H1 (cell line): ENCODE measurements at regions not wholly inside any gene's neighbourhood (a gene's known extent, or its start where the extent isn't known, plus 50 kb on each side); places are given as distances from the start of the nearest gene placed in this dataset.

ENCODE experiments used
- CTCF ChIA-PET: fragments of 300-600 bp; sonication (Branson Sonifier 250); formaldehyde crosslinking; loops from one replicate; lab custom pipeline; 2021; ENCODE audit not compliant: partially characterized antibody; lab: Charles Lee
- POLR2A ChIA-PET: fragments of 300-600 bp; sonication (Branson Sonifier 250); formaldehyde crosslinking; loops from one replicate; lab custom pipeline; 2021; ENCODE audit warnings: inconsistent platforms; ENCODE audit not compliant: partially characterized antibody; lab: Charles Lee
- DNase-seq, 2 experiments: peaks; one replicate each; pipeline versions ENCODE4 v3.0.0 to v3.0.0-alpha.2; 2010 to 2022; ENCODE audit warnings: low spot score in 2 of 2, low read depth in 1 of 2, mixed read lengths in 1 of 2
- FAIRE-seq: peaks from 2 replicates; lab custom pipeline; 2011; peaks lifted over from hg19 to GRCh38; lab: Jason Lieb, UNC
- H2AFZ ChIP-seq: 2 replicates; pipeline ENCODE4 v1.8.1; 2012; ENCODE audit warnings: low read length, inconsistent platforms
- H2AK5ac ChIP-seq: 2 replicates; pipeline ENCODE4 v1.6.1; 2013; ENCODE audit warnings: low read depth, low read length
- H2BK120ac ChIP-seq: replicated peaks from 2 replicates; pipeline ENCODE3; 2013; ENCODE audit warnings: low read depth, low read length, inconsistent platforms
- H2BK12ac ChIP-seq: 2 replicates; pipeline ENCODE4 v1.6.1; 2013; ENCODE audit warnings: low read depth, low read length
- H2BK15ac ChIP-seq: 2 replicates; pipeline ENCODE4 v1.6.1; 2013; ENCODE audit warnings: low read length
- H2BK20ac ChIP-seq: 2 replicates; pipeline ENCODE4 v1.6.1; 2013; ENCODE audit warnings: low read length
- H2BK5ac ChIP-seq: 2 replicates; pipeline ENCODE4 v1.6.1; 2013; ENCODE audit warnings: low read depth, low read length
- H3K14ac ChIP-seq: 2 replicates; pipeline ENCODE4 v1.6.1; 2013; ENCODE audit warnings: inconsistent platforms; ENCODE audit not compliant: insufficient read length
- H3K18ac ChIP-seq: 2 replicates; pipeline ENCODE4 v1.6.1; 2013; ENCODE audit warnings: low read length; ENCODE audit errors: extremely low read depth
- H3K23ac ChIP-seq: 2 replicates; pipeline ENCODE4 v1.6.1; 2013; ENCODE audit warnings: inconsistent platforms; ENCODE audit not compliant: insufficient read length
- H3K23me2 ChIP-seq: 2 replicates; pipeline ENCODE4 v1.6.1; 2013; ENCODE audit warnings: low read depth, low read length
- H3K27ac ChIP-seq: 2 replicates; pipeline ENCODE4 v1.6.1; 2011; ENCODE audit warnings: low read depth, low read length, inconsistent platforms
- H3K27me3 ChIP-seq, 4 experiments: replicated peaks in 1 of 4; 1 replicate in 1 of 4; 2 replicates in 3 of 4; pipeline versions ENCODE4 v1.6.1 to v1.8.1; 2011 to 2013; ENCODE audit warnings: low read length in 3 of 4, mild to moderate bottlenecking in 3 of 4, inconsistent platforms in 2 of 4, mixed read lengths in 2 of 4, moderate library complexity in 1 of 4; ENCODE audit not compliant: control insufficient read depth in 3 of 4, insufficient read depth in 3 of 4; ENCODE audit errors: extremely low read depth in 1 of 4
- H3K36me3 ChIP-seq, 4 experiments: 2 replicates each; pipeline versions ENCODE4 v1.6.1 to v1.8.1; 2011 to 2013; ENCODE audit warnings: mild to moderate bottlenecking in 4 of 4, low read length in 3 of 4, moderate library complexity in 2 of 4, control low read depth in 1 of 4, inconsistent platforms in 1 of 4; ENCODE audit not compliant: insufficient read depth in 4 of 4, control insufficient read depth in 2 of 4
- H3K4ac ChIP-seq: replicated peaks from 2 replicates; pipeline ENCODE3; 2013; ENCODE audit warnings: low read length, low read depth, mixed read lengths, inconsistent platforms; ENCODE audit not compliant: insufficient read length
- H3K4me1 ChIP-seq, 4 experiments: replicated peaks in 1 of 4; 1 replicate in 1 of 4; 2 replicates in 3 of 4; pipeline versions ENCODE4 v1.6.1 to v1.8.1; 2011 to 2013; ENCODE audit warnings: low read length in 3 of 4, inconsistent platforms in 2 of 4, mixed read lengths in 1 of 4; ENCODE audit not compliant: insufficient read depth in 4 of 4, control insufficient read depth in 3 of 4
- H3K4me2 ChIP-seq, 2 experiments: 2 replicates each; pipeline versions ENCODE4 v1.6.1 to v1.8.1; 2011 to 2013; ENCODE audit warnings: low read depth in 2 of 2, low read length in 2 of 2, control low read depth in 1 of 2, inconsistent platforms in 1 of 2, mild to moderate bottlenecking in 1 of 2; ENCODE audit not compliant: insufficient read depth in 1 of 2
- H3K4me3 ChIP-seq, 4 experiments: fragments of 200-600, 300-600 bp in 1 of 4; sonication (generic), shearing (Covaris generic), sonication (Bioruptor Twin) in 1 of 4; 2 replicates each; pipeline versions ENCODE4 v1.5.1 to v1.8.1; 2011 to 2016; ENCODE audit warnings: low read length in 4 of 4, low read depth in 3 of 4, control low read depth in 2 of 4, inconsistent platforms in 2 of 4, mild to moderate bottlenecking in 2 of 4, mixed read lengths in 1 of 4, moderate library complexity in 1 of 4; ENCODE audit not compliant: insufficient read depth in 2 of 4; ENCODE audit errors: extremely low read depth in 1 of 4
- H3K56ac ChIP-seq: replicated peaks from 2 replicates; pipeline ENCODE3; 2013; ENCODE audit warnings: low read depth, mild to moderate bottlenecking, mixed read lengths, low read length, inconsistent platforms; ENCODE audit not compliant: insufficient read length
- H3K79me1 ChIP-seq: 2 replicates; pipeline ENCODE4 v1.6.1; 2013; ENCODE audit warnings: low read depth, low read length, control low read depth
- H3K79me2 ChIP-seq, 2 experiments: 2 replicates each; pipeline versions ENCODE4 v1.6.1 to v1.8.1; 2012 to 2013; ENCODE audit warnings: low read length in 2 of 2, mild to moderate bottlenecking in 2 of 2, inconsistent platforms in 1 of 2; ENCODE audit not compliant: insufficient read depth in 2 of 2, control insufficient read depth in 1 of 2
- H3K9ac ChIP-seq, 4 experiments: replicated peaks in 1 of 4; 1 replicate in 1 of 4; 2 replicates in 3 of 4; pipeline versions ENCODE4 v1.6.1 to v1.8.1; 2011 to 2013; ENCODE audit warnings: low read depth in 3 of 4, low read length in 3 of 4, control low read depth in 2 of 4, mild to moderate bottlenecking in 2 of 4, moderate library complexity in 2 of 4, inconsistent platforms in 1 of 4; ENCODE audit errors: extremely low read depth in 1 of 4
- H3K9me3 ChIP-seq, 2 experiments: 2 replicates each; pipeline versions ENCODE4 v1.6.1 to v1.8.1; 2012 to 2013; ENCODE audit warnings: mild to moderate bottlenecking in 2 of 2, moderate library complexity in 2 of 2, control low read depth in 1 of 2, inconsistent platforms in 1 of 2, low read depth in 1 of 2, low read length in 1 of 2, mixed read lengths in 1 of 2; ENCODE audit not compliant: insufficient read depth in 2 of 2
- H4K20me1 ChIP-seq, 2 experiments: replicated peaks in 1 of 2; 2 replicates each; pipeline versions ENCODE3 to v1.8.1; 2011 to 2013; ENCODE audit warnings: inconsistent platforms in 2 of 2, low read length in 2 of 2, mild to moderate bottlenecking in 1 of 2; ENCODE audit not compliant: insufficient read depth in 2 of 2, control insufficient read depth in 1 of 2
- H4K5ac ChIP-seq: 2 replicates; pipeline ENCODE4 v1.6.1; 2013; ENCODE audit warnings: low read length, low read depth, mixed read lengths, inconsistent platforms; ENCODE audit not compliant: insufficient read length
- H4K8ac ChIP-seq: 2 replicates; pipeline ENCODE4 v1.8.0; 2013; ENCODE audit warnings: mild to moderate bottlenecking, moderate library complexity, low read length, inconsistent platforms; ENCODE audit not compliant: insufficient read depth; ENCODE audit errors: extremely low read depth
- H4K91ac ChIP-seq: replicated peaks from 2 replicates; pipeline ENCODE3; 2013; ENCODE audit warnings: low read length, mixed read lengths, inconsistent platforms; ENCODE audit not compliant: insufficient read length
- CBX5 ChIP-seq: fragments of 300-800, 300-1000 bp; sonication (generic); IDR thresholded peaks from 2 replicates; pipeline ENCODE4 v1.7.1; 2016; ENCODE audit warnings: antibody characterized with exemption, low read length, low read depth
- CHD2 ChIP-seq: IDR thresholded peaks from 2 replicates; pipeline ENCODE4 v1.6.1; 2012; ENCODE audit warnings: low read length, improper control_type of control experiment
- CREB1 ChIP-seq: IDR thresholded peaks from 2 replicates; pipeline ENCODE4 v1.6.1; 2012; ENCODE audit warnings: inconsistent platforms
- EP300 ChIP-seq, 2 experiments: IDR thresholded peaks; 1 replicate in 1 of 2; 2 replicates in 1 of 2; pipeline ENCODE4 v1.6.1; 2011 to 2012; ENCODE audit warnings: low read depth in 2 of 2, low read length in 2 of 2, mild to moderate bottlenecking in 2 of 2, borderline replicate concordance in 1 of 2, inconsistent platforms in 1 of 2, moderate library complexity in 1 of 2
- JUND ChIP-seq: IDR thresholded peaks from 2 replicates; pipeline ENCODE4 v1.6.1; 2011; ENCODE audit warnings: mild to moderate bottlenecking, improper control_type of control experiment, low read length
- MAX ChIP-seq: IDR thresholded peaks from 2 replicates; pipeline ENCODE4 v1.6.1; 2012; ENCODE audit warnings: inconsistent platforms
- NANOG ChIP-seq: IDR thresholded peaks from 2 replicates; pipeline ENCODE4 v1.6.1; 2011; ENCODE audit warnings: low read length, low read depth, mild to moderate bottlenecking, inconsistent platforms; ENCODE audit not compliant: insufficient read depth, poor library complexity, severe bottlenecking
- NRF1 ChIP-seq: IDR thresholded peaks from 2 replicates; pipeline ENCODE4 v1.6.1; 2011; ENCODE audit warnings: mild to moderate bottlenecking, low read depth, low read length, improper control_type of control experiment
- RNF2 ChIP-seq: fragments of 200-900, 300-1000 bp; sonication (generic); IDR thresholded peaks from 2 replicates; pipeline ENCODE4 v1.7.1; 2016; ENCODE audit warnings: borderline replicate concordance, low read depth, mild to moderate bottlenecking, antibody characterized with exemption, low read length; ENCODE audit not compliant: poor library complexity, severe bottlenecking; ENCODE audit errors: missing control alignments
- SRF ChIP-seq: IDR thresholded peaks from 2 replicates; pipeline ENCODE4 v1.6.1; 2011; ENCODE audit warnings: mild to moderate bottlenecking, low read depth, low read length, moderate library complexity
- TEAD4 ChIP-seq: IDR thresholded peaks from 2 replicates; pipeline ENCODE4 v1.6.1; 2012; ENCODE audit warnings: low read depth, low read length, inconsistent platforms, mixed read lengths
- WGBS, 2 experiments: shearing (Covaris generic) in 1 of 2; methylation state at CpG; one replicate each; pipeline versions ENCODE4 v1.1.6 to v1.1.7; 2013 to 2015; ENCODE audit warnings: low lambda C conversion rate in 2 of 2, mixed read lengths in 2 of 2, inconsistent platforms in 1 of 2, low coverage in 1 of 2, missing lambda C conversion rate in 1 of 2; ENCODE audit not compliant: insufficient replicate concordance in 2 of 2, insufficient coverage in 1 of 2, insufficient read length in 1 of 2; ENCODE audit errors: extremely low coverage in 1 of 2, missing lambda C conversion rate in 1 of 2; 5-methylcytosine and 5-hydroxymethylcytosine counted together

GRCh38 chr20:23165307-23165750 lies 79.2 kb upstream of the CD93 start:
- Histone ChIP-seq H3K27me3 (no peaks in the 10 kb centered on the region), H2BK5ac (no peak overlapping the region), H3K79me1 (no peaks in the 10 kb centered on the region), H2BK15ac (no peak overlapping the region), H3K14ac (no peak overlapping the region), H2AFZ (0 out of 2 replicates have a peak overlapping the region, but pooled peaks have one; percentile 85), H4K8ac (no peak overlapping the region), H3K23me2 (no peaks in the 10 kb centered on the region), H2BK20ac (no peak overlapping the region), H3K23ac (no peak overlapping the region), H3K18ac (no peak overlapping the region), H4K20me1 (no peaks in the 10 kb centered on the region), H3K79me2 (no peaks in the 10 kb centered on the region), H3K9ac (no peak overlapping the region), H3K4me3 (no peak overlapping the region), H2BK12ac (no peak overlapping the region), H3K27ac (no peak overlapping the region), H2AK5ac (no peak overlapping the region), H4K5ac (no peak overlapping the region), H3K4me2 (no peak overlapping the region), H3K56ac (no peak overlapping the region), H2BK120ac (no peak overlapping the region), H4K91ac (no peak overlapping the region), H3K36me3 (no peaks in the 10 kb centered on the region), H3K4me1 (peaks cover 0 to 7% (median 3%) of the 10 kb centered on the region in 4 experiments; a peak in 3 of 7 replicates), H3K4ac (no peak overlapping the region), H3K9me3 (no peaks in the 10 kb centered on the region)
- ChIA-PET CTCF (interaction anchor here (0.6 to 4.4 kb wide), 17 partner anchors 11 to 114 kb away, joined by 3 to 31 read pairs (median 4); no protein-coding TSS in a partner anchor), POLR2A (no interaction called here)
- FAIRE-seq: no peak
- DNase-seq: peak in 1 of 2 experiments; percentile 49
- WGBS, 2 experiments: 65% methylated on average over 12 of the region's 12 CpGs; no CpG with 5 or more reads in 1 of the 2 experiments
- TF ChIP-seq TEAD4: no peak
- no peak for TF ChIP-seq CREB1
- TF ChIP-seq NRF1: no peak
- no peak for TF ChIP-seq SRF
- no peak for TF ChIP-seq RNF2
- TF ChIP-seq MAX: 0 out of 2 replicates have a peak, but pooled peaks have one; percentile 29
- TF ChIP-seq CBX5: no peak
- no peak for TF ChIP-seq EP300 (IDR thresholded peaks at IDR 0.05; ENCODE audit: borderline replicate concordance in 1 of 2, low read depth in 2 of 2, low read length in 2 of 2)
- no peak for TF ChIP-seq NANOG
- TF ChIP-seq CHD2: no peak
- no peak for TF ChIP-seq JUND
